Gastrocnemius medialis (tissue), 4 donors: ENCODE measurements at regions not wholly inside any gene's neighbourhood (a gene's known extent, or its start where the extent isn't known, plus 50 kb on each side); places are given as distances from the start of the nearest gene placed in this dataset.

Source experiments
- CTCF ChIP-seq, 5 experiments: fragments of 450-650 bp in 3 of 5; fragments of 200-600 bp in 2 of 5; sonication (generic) in 2 of 5; IDR thresholded peaks in 4 of 5; conservative IDR thresholded peaks in 1 of 5; 1 replicate in 4 of 5; 2 replicates in 1 of 5; pipeline ENCODE4 v1.5.1; 2016 to 2019; ENCODE audit warnings: antibody characterized with exemption in 5 of 5, mild to moderate bottlenecking in 3 of 5, moderate library complexity in 3 of 5
- POLR2A ChIP-seq, 2 donors: fragments of 450-650 bp; IDR thresholded peaks; one replicate each; pipeline ENCODE4 v1.6.1; 2017; ENCODE audit warnings: antibody characterized with exemption in 2 of 2, mild to moderate bottlenecking in 2 of 2, moderate library complexity in 2 of 2

GRCh38 chr3:30524357-30525040 lies 81.9 kb upstream of the TGFBR2 start:
- no peak for TF ChIP-seq CTCF (IDR thresholded peaks at IDR 0.05 in 4 of 5, conservative IDR thresholded peaks at IDR 0.05 in 1 of 5)
- TF ChIP-seq POLR2A (IDR thresholded peaks at IDR 0.05), result no peak
